GM12878 (cell line): ENCODE measurements at regions not wholly inside any gene's neighbourhood (a gene's known extent, or its start where the extent isn't known, plus 50 kb on each side); places are given as distances from the start of the nearest gene placed in this dataset.

Source experiments
- ATAC-seq: fragments of 200-7000 bp; cut with Tn5 transposase; 3 replicates; pipeline ENCODE4 v1.9.1; 2020; ENCODE audit warnings: mild to moderate bottlenecking, moderate library complexity
- BruUV-seq: library from RNA; stranded (reverse); fragments of 400-500 nt; replicated peaks from 2 replicates; lab custom pipeline; 2021; lab: Mats Ljungman, UMichigan
- CTCF ChIA-PET: fragments of 300-600 bp; sonication (Branson Sonifier 250); formaldehyde crosslinking; extraction: SDS; loops from one replicate; lab custom pipeline; 2021; ENCODE audit warnings: inconsistent platforms; lab: Yijun Ruan, JAX
- POLR2A ChIA-PET: fragments of 350-600 bp; formaldehyde crosslinking; extraction: SDS; loops from one replicate; lab custom pipeline; 2021; ENCODE audit warnings: inconsistent platforms; lab: Charles Lee
- RAD21 ChIA-PET: fragments of 300-600 bp; sonication (Branson Sonifier 250); formaldehyde crosslinking; loops from one replicate; lab custom pipeline; 2023; ENCODE audit warnings: antibody characterized with exemption; ENCODE audit not compliant: unreplicated experiment; lab: Charles Lee
- SMC1A ChIA-PET: fragments of 300-600 bp; sonication (Branson Sonifier 250); formaldehyde crosslinking; loops from one replicate; lab custom pipeline; 2023; ENCODE audit not compliant: unreplicated experiment, uncharacterized antibody; lab: Charles Lee
- DNase-seq: peaks from one replicate; pipeline ENCODE4 v3.0.0-alpha.2; 2011; ENCODE audit warnings: low read depth, low spot score
- FAIRE-seq: peaks from 3 replicates; lab custom pipeline; 2011; peaks lifted over from hg19 to GRCh38; lab: Jason Lieb, UNC
- H2AFZ ChIP-seq: 2 replicates; pipeline ENCODE4 v1.6.0; 2011; ENCODE audit warnings: low read depth, low read length, control low read depth; ENCODE audit not compliant: control insufficient read depth
- H3K27ac ChIP-seq: 2 replicates; pipeline ENCODE4 v1.5.1; 2011; ENCODE audit warnings: control low read depth; ENCODE audit not compliant: control insufficient read depth, insufficient read depth
- H3K27me3 ChIP-seq, 2 experiments: replicated peaks in 1 of 2; 2 replicates each; pipeline versions ENCODE4 v1.6.0 to v1.6.1; 2011; ENCODE audit warnings: low read length in 1 of 2; ENCODE audit not compliant: control insufficient read depth in 2 of 2, insufficient read depth in 2 of 2
- H3K36me3 ChIP-seq, 2 experiments: 2 replicates each; pipeline ENCODE4 v1.5.1; 2011; ENCODE audit warnings: low read length in 1 of 2; ENCODE audit not compliant: control insufficient read depth in 2 of 2, insufficient read depth in 2 of 2
- H3K4me1 ChIP-seq: 2 replicates; pipeline ENCODE4 v1.6.1; 2011; ENCODE audit warnings: mild to moderate bottlenecking, low read length, moderate library complexity, mixed read lengths; ENCODE audit not compliant: control insufficient read depth, insufficient read depth
- H3K4me2 ChIP-seq: 2 replicates; pipeline ENCODE4 v1.6.0; 2011; ENCODE audit warnings: control low read depth; ENCODE audit not compliant: control insufficient read depth, insufficient read depth
- H3K4me3 ChIP-seq: fragments of 200-600 bp; sonication (generic); 2 replicates; pipeline ENCODE4 v1.5.1; 2016
- H3K79me2 ChIP-seq: 2 replicates; pipeline ENCODE4 v1.6.0; 2011; ENCODE audit warnings: low read length; ENCODE audit not compliant: control insufficient read depth, insufficient read depth
- H3K9ac ChIP-seq: 2 replicates; pipeline ENCODE4 v1.8.0; 2011; ENCODE audit warnings: low read length, control low read depth, mixed read lengths; ENCODE audit not compliant: control insufficient read depth, insufficient read depth
- H3K9me3 ChIP-seq: replicated peaks from 3 replicates; pipeline ENCODE4 v1.5.1; 2011; ENCODE audit warnings: mild to moderate bottlenecking, low read length; ENCODE audit not compliant: control insufficient read depth, insufficient read depth
- H4K20me1 ChIP-seq: 2 replicates; pipeline ENCODE4 v1.6.0; 2011; ENCODE audit not compliant: control insufficient read depth, insufficient read depth
- CREM ChIP-seq: IDR thresholded peaks from 2 replicates; pipeline ENCODE4 v1.6.1; 2014; ENCODE audit warnings: antibody characterized with exemption, low read depth
- MEF2B ChIP-seq: fragments of 450-650 bp; IDR thresholded peaks from 2 replicates; pipeline ENCODE4 v1.6.1; 2018; ENCODE audit warnings: mild to moderate bottlenecking, moderate library complexity; ENCODE audit not compliant: partially characterized antibody, poor library complexity, severe bottlenecking
- NFXL1 ChIP-seq: fragments of 450-650 bp; IDR thresholded peaks from 2 replicates; pipeline ENCODE4 v1.6.1; 2017; ENCODE audit warnings: antibody characterized with exemption, mild to moderate bottlenecking, borderline replicate concordance
- POLR2AphosphoS5 ChIP-seq: IDR thresholded peaks from 2 replicates; pipeline ENCODE4 v1.6.1; 2011; ENCODE audit warnings: mild to moderate bottlenecking, low read length, inconsistent platforms
- RAD21 ChIP-seq: IDR thresholded peaks from 2 replicates; pipeline ENCODE4 v1.6.1; 2011; ENCODE audit warnings: mild to moderate bottlenecking, low read depth, low read length, moderate library complexity; ENCODE audit not compliant: insufficient read depth
- REST ChIP-seq: IDR thresholded peaks from 2 replicates; pipeline ENCODE4 v1.6.1; 2012; ENCODE audit warnings: mild to moderate bottlenecking, low read depth, low read length
- ZBED1 ChIP-seq: IDR thresholded peaks from 2 replicates; pipeline ENCODE4 v1.6.1; 2016; ENCODE audit warnings: borderline replicate concordance
- ZBTB4 ChIP-seq: fragments of 450-650 bp; formaldehyde crosslinking; IDR thresholded peaks from 2 replicates; pipeline ENCODE4 v1.4.0; 2022; ENCODE audit warnings: mild to moderate bottlenecking, moderate library complexity
- whole genome bisulfite sequencing: methylation state at CpG from one replicate; pipeline ENCODE4 v1.1.6; 2016; ENCODE audit warnings: low lambda C conversion rate; ENCODE audit not compliant: insufficient replicate concordance, insufficient coverage; ENCODE audit errors: missing lambda C conversion rate; 5-methylcytosine and 5-hydroxymethylcytosine counted together
- in situ Hi-C: fragments of 300-500 bp; cut with MboI; formaldehyde crosslinking; loops from 9 replicates; pipeline ENCODE4 v1.14.3; 2018; ENCODE audit warnings: mixed read lengths
- intact Hi-C: fragments of 100-400 bp; cut with micrococcal nuclease; formaldehyde crosslinking; loops from one replicate; pipeline ENCODE4 v1.14.2; 2022; ENCODE audit not compliant: unreplicated experiment

GRCh38 chr6:165973473-165973872, 194.2 kb downstream of the TBXT start:
- ATAC-seq = no peak
- H3K79me2 ChIP-seq = no peaks in the 10 kb centered on the region
- RAD21 ChIA-PET = no interaction called here
- H3K4me2 ChIP-seq = no peak overlapping the region
- no peak overlapping the region for H2AFZ ChIP-seq
- H3K9me3 ChIP-seq = no peaks in the 10 kb centered on the region
- no peaks in the 10 kb centered on the region; a peak in 1 of 4 replicates for H3K27me3 ChIP-seq
- POLR2A ChIA-PET = interaction anchor here (0.6 kb wide), 1 partner anchor 210 kb away, joined by 9 read pairs; no protein-coding TSS in a partner anchor
- SMC1A ChIA-PET = no interaction called here
- TF ChIP-seq POLR2AphosphoS5 (no peak), MEF2B (no peak), NFXL1 (no peak), CREM (no peak)
- no peak overlapping the region for H3K4me3 ChIP-seq
- no peak for FAIRE-seq
- no peak overlapping the region for H3K9ac ChIP-seq
- DNase-seq = no peak
- WGBS = 60% methylated on average over 7 of the region's 7 CpGs
- BruUV-seq = no TSS peak
- H3K36me3 ChIP-seq = no peaks in the 10 kb centered on the region
- no peaks in the 10 kb centered on the region for H4K20me1 ChIP-seq
- no peaks in the 10 kb centered on the region for H3K4me1 ChIP-seq
- H3K27ac ChIP-seq = no peak overlapping the region
- intact Hi-C loops = no loop called here
- in situ Hi-C loops = no loop called here
- CTCF ChIA-PET = no interaction called here

GRCh38 chr6:165972139-165972802, 195.4 kb downstream of the TBXT start:
- Histone ChIP-seq H3K36me3 (no peaks in the 10 kb centered on the region), H3K27ac (no peak overlapping the region), H3K4me2 (no peak overlapping the region), H4K20me1 (no peaks in the 10 kb centered on the region), H3K9me3 (no peaks in the 10 kb centered on the region), H2AFZ (no peak overlapping the region), H3K9ac (no peak overlapping the region), H3K4me1 (no peaks in the 10 kb centered on the region), H3K4me3 (no peak overlapping the region), H3K79me2 (no peaks in the 10 kb centered on the region), H3K27me3 (no peaks in the 10 kb centered on the region; a peak in 1 of 4 replicates)
- 47% methylated on average over 12 of the region's 12 CpGs for WGBS
- in situ Hi-C loops = no loop called here
- FAIRE-seq = no peak
- no peak for DNase-seq
- no TSS peak for BruUV-seq
- ChIA-PET RAD21 (no interaction called here), SMC1A (no interaction called here), POLR2A (no interaction called here)
- TF ChIP-seq ZBED1 (no peak), ZBTB4 (no peak), RAD21 (no peak), REST (no peak)
- TF ChIP-seq, all 136 proteins: peak for 0
- CTCF ChIA-PET = no interaction called here
- intact Hi-C loops = no loop called here
- ATAC-seq = no peak
